ENCODE measurements at regions not wholly inside any gene's neighbourhood (a gene's known extent, or its start where the extent isn't known, plus 50 kb on each side); places are given as distances from the start of the nearest gene placed in this dataset.

- TF ChIP-seq CTCF (IDR thresholded peaks at IDR 0.05): no peak
- no peak for TF ChIP-seq POLR2A (IDR thresholded peaks at IDR 0.05)
- no peak for TF ChIP-seq POLR2AphosphoS5 (IDR thresholded peaks at IDR 0.05)
Measured at GRCh38 chr2:155633060-155633839, 699.3 kb downstream of the NR4A2 start.

Measured in gastroesophageal sphincter (tissue), 3 donors.